ENCODE measurements at regions not wholly inside any gene's neighbourhood (a gene's known extent, or its start where the extent isn't known, plus 50 kb on each side); places are given as distances from the start of the nearest gene placed in this dataset.

DNA sequence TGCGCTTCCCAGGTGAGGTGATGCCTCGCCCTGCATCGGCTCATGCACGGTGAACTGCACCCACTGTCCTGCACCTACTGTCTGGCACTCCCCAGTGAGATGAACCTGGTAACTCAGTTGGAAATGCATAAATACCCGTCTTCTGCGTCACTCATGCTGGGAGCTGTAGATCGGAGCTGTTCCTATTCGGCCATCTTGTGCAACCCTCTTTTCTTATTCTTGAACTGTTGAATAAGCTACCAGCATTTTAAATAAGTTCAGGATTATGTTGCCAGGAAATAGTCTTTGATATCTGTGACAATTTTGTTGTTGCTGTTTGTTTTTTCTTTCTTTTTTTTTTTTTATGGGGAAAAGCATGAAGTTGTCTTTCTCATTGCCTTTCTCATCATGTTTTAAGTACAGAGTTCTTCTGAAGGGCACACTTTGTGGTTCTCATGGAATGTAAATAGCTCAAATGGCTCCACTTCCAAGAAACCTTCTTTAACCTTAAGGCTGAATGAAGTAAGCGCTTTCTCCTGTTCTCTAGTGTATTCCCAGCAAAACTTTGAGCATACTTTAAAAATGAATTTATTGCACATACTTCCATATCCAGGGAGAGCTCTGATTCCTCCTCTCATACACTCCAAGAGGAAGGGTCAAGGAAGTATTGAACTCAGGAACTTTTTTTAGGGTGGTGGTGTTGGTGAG, 468.0 kb upstream of the TBL1XR1 start:
- no peak overlapping the region for H3K27ac Mint-ChIP-seq (ENCODE audit: low read depth, unreplicated experiment)

DNA sequence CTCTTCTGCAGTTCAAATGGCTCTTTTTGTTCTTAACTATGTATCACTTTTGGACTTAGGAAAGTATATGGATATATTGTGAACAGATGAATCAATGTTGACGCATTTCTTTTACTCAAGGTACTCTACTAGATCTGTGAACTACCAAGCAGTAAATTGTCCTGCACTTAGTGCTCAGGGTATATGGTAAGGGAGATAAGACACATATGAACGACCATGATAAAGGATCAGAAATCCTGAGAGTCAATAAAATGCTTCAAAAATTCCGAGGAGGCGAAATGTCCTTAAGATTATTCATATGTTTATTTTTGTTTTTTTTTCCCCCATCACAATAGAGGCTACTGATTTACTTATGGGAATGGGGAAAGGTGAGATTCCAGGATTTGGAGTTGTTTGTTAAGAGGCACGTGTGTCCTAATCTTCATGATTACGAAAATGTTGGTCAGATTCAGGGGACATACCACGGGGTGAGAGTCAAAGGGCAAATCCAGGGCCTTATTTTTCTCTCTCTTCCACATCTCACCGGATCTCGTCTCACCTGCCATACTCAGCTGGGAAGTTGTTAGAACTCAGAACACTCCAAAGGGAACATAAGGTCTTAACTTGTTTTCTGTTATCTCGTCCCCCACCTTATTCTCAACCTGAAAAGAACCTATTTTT, 475.1 kb upstream of the TBL1XR1 start:
- no peak overlapping the region for H3K4me3 Mint-ChIP-seq (ENCODE audit: unreplicated experiment)
- BruUV-seq (replicated peaks), result no TSS peak
- DNase-seq (ENCODE audit: unreplicated experiment), result no peak
- H3K36me3 Mint-ChIP-seq (ENCODE audit: insufficient read depth, unreplicated experiment), result no peaks in the 10 kb centered on the region
- POLR2A ChIA-PET, result no interaction called here
- no peak overlapping the region for H3K27ac Mint-ChIP-seq (ENCODE audit: low read depth, unreplicated experiment)
- TF ChIP-seq, protein P1, sequence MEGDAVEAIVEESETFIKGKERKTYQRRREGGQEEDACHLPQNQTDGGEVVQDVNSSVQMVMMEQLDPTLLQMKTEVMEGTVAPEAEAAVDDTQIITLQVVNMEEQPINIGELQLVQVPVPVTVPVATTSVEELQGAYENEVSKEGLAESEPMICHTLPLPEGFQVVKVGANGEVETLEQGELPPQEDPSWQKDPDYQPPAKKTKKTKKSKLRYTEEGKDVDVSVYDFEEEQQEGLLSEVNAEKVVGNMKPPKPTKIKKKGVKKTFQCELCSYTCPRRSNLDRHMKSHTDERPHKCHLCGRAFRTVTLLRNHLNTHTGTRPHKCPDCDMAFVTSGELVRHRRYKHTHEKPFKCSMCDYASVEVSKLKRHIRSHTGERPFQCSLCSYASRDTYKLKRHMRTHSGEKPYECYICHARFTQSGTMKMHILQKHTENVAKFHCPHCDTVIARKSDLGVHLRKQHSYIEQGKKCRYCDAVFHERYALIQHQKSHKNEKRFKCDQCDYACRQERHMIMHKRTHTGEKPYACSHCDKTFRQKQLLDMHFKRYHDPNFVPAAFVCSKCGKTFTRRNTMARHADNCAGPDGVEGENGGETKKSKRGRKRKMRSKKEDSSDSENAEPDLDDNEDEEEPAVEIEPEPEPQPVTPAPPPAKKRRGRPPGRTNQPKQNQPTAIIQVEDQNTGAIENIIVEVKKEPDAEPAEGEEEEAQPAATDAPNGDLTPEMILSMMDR (IDR thresholded peaks at IDR 0.05; ENCODE audit: unreplicated experiment), result no peak
- H3K9me3 Mint-ChIP-seq (ENCODE audit: unreplicated experiment), result no peaks in the 10 kb centered on the region
- CTCF ChIA-PET, result interaction anchor here (0.6 kb wide), 1 partner anchor 691 kb away, joined by 3 read pairs; no protein-coding TSS in a partner anchor
- intact Hi-C loops (cut with micrococcal nuclease), result no loop called here
- peaks cover 25% of the 10 kb centered on the region for H3K4me1 Mint-ChIP-seq (ENCODE audit: insufficient read depth, unreplicated experiment)
- H3K27me3 Mint-ChIP-seq (ENCODE audit: insufficient read depth, unreplicated experiment), result no peaks in the 10 kb centered on the region

More for the DNA sequence above, 468.0 kb upstream of the TBL1XR1 start:
- TF ChIP-seq, protein P1 (IDR thresholded peaks at IDR 0.05; ENCODE audit: unreplicated experiment), result no peak
- intact Hi-C loops (cut with micrococcal nuclease), result no loop called here
- peaks cover 14% of the 10 kb centered on the region for H3K9me3 Mint-ChIP-seq (ENCODE audit: unreplicated experiment)
- CTCF ChIA-PET, result no interaction called here
- H3K4me1 Mint-ChIP-seq (ENCODE audit: insufficient read depth, unreplicated experiment), result peaks cover 17% of the 10 kb centered on the region
- H3K4me3 Mint-ChIP-seq (ENCODE audit: unreplicated experiment), result no peak overlapping the region
- BruUV-seq (replicated peaks), result no TSS peak
- H3K27me3 Mint-ChIP-seq (ENCODE audit: insufficient read depth, unreplicated experiment), result no peaks in the 10 kb centered on the region
- no peak for DNase-seq (ENCODE audit: unreplicated experiment)
- POLR2A ChIA-PET, result no interaction called here
- no peaks in the 10 kb centered on the region for H3K36me3 Mint-ChIP-seq (ENCODE audit: insufficient read depth, unreplicated experiment)

GRCh38 chr3:177673112-177673914, 476.0 kb upstream of the TBL1XR1 start:
- POLR2A ChIA-PET, result no interaction called here
- H3K27ac Mint-ChIP-seq (ENCODE audit: low read depth, unreplicated experiment), result no peak overlapping the region
- BruUV-seq (replicated peaks), result no TSS peak

More at GRCh38 chr3:177673112-177673914, 476.0 kb upstream of the TBL1XR1 start:
- Mint-ChIP-seq H3K4me3 (ENCODE audit: unreplicated experiment) (no peak overlapping the region), H3K27me3 (ENCODE audit: insufficient read depth, unreplicated experiment) (no peaks in the 10 kb centered on the region), H3K4me1 (ENCODE audit: insufficient read depth, unreplicated experiment) (peaks cover 16% of the 10 kb centered on the region), H3K9me3 (ENCODE audit: unreplicated experiment) (no peaks in the 10 kb centered on the region), H3K36me3 (ENCODE audit: insufficient read depth, unreplicated experiment) (no peaks in the 10 kb centered on the region)
- intact Hi-C loops (cut with micrococcal nuclease), result no loop called here
- TF ChIP-seq, protein P1 (IDR thresholded peaks at IDR 0.05; ENCODE audit: unreplicated experiment), result no peak
- CTCF ChIA-PET, result interaction anchor here (0.6 kb wide), 1 partner anchor 690 kb away, joined by 3 read pairs; no protein-coding TSS in a partner anchor
- peak; percentile 11 for DNase-seq (ENCODE audit: unreplicated experiment)
